ENCODE measurements at regions not wholly inside any gene's neighbourhood (a gene's known extent, or its start where the extent isn't known, plus 50 kb on each side); places are given as distances from the start of the nearest gene placed in this dataset.
"Not testable (repeated sequence)": the region's sequence is repeated elsewhere in the genome, so short reads cannot be mapped to it uniquely, and the experiment has no call there.

GRCh38 chr5:51625224-51625968, 242.1 kb downstream of the ISL1 start:
- ChIA-PET POLR2A (no interaction called here), CTCF (no interaction called here)
- TF ChIP-seq, protein P1, sequence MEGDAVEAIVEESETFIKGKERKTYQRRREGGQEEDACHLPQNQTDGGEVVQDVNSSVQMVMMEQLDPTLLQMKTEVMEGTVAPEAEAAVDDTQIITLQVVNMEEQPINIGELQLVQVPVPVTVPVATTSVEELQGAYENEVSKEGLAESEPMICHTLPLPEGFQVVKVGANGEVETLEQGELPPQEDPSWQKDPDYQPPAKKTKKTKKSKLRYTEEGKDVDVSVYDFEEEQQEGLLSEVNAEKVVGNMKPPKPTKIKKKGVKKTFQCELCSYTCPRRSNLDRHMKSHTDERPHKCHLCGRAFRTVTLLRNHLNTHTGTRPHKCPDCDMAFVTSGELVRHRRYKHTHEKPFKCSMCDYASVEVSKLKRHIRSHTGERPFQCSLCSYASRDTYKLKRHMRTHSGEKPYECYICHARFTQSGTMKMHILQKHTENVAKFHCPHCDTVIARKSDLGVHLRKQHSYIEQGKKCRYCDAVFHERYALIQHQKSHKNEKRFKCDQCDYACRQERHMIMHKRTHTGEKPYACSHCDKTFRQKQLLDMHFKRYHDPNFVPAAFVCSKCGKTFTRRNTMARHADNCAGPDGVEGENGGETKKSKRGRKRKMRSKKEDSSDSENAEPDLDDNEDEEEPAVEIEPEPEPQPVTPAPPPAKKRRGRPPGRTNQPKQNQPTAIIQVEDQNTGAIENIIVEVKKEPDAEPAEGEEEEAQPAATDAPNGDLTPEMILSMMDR (IDR thresholded peaks at IDR 0.05; ENCODE audit: insufficient read depth, low read length, missing control alignments), result no peak
- no peak overlapping the region for H3K4me3 ChIP-seq (ENCODE audit: low read depth, low read length)
- DNase-seq (ENCODE audit: low read depth, low spot score), result no peak

GRCh38 chr5:51632027-51632426, 248.8 kb downstream of the ISL1 start:
- H3K4me3 ChIP-seq (ENCODE audit: low read depth, low read length), result no peak overlapping the region
- CTCF ChIA-PET, result no interaction called here
- TF ChIP-seq, protein P1 (IDR thresholded peaks at IDR 0.05; ENCODE audit: insufficient read depth, low read length, missing control alignments), result no peak
- POLR2A ChIA-PET, result no interaction called here
- DNase-seq (ENCODE audit: low read depth, low spot score), result no peak

- ChIA-PET CTCF (no interaction called here), POLR2A (no interaction called here)
- TF ChIP-seq, protein P1 (IDR thresholded peaks at IDR 0.05; ENCODE audit: insufficient read depth, low read length, missing control alignments), result no peak
- H3K4me3 ChIP-seq (ENCODE audit: low read depth, low read length), result no peak overlapping the region
- DNase-seq (ENCODE audit: low read depth, low spot score), result no peak
These were observed 249.5 kb downstream of the ISL1 start for GRCh38 chr5:51632793-51633192.

DNA sequence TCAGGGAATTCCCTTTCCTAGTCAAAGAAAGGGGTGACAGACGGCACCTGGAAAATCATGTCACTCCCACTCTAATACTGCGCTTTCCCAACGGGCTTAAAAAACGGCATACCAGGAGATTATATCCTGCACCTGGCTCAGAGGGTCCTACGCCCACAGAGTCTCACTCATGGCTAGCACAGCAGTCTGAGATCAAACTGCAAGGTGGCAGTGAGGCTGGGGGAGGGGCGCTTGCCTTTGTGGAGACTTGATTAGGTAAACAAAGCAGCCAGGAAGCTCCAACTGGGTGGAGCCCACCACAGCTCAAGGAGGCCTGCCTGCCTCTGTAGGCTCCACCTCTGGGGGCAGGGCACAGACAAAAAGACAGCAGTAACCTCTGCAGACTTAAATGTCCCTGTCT, 253.7 kb downstream of the ISL1 start:
- POLR2A ChIA-PET; H3K4me3 ChIP-seq (ENCODE audit: low read depth, low read length); CTCF ChIA-PET; DNase-seq (ENCODE audit: low read depth, low spot score): not testable (repeated sequence)

GRCh38 chr5:51644976-51645375, 261.7 kb downstream of the ISL1 start:
- H3K4me3 ChIP-seq (ENCODE audit: low read depth, low read length), result no peak overlapping the region
- TF ChIP-seq, protein P1 (IDR thresholded peaks at IDR 0.05; ENCODE audit: insufficient read depth, low read length, missing control alignments), result no peak
- POLR2A ChIA-PET, result no interaction called here
- CTCF ChIA-PET, result no interaction called here
- DNase-seq (ENCODE audit: low read depth, low spot score), result no peak

- TF ChIP-seq, protein P1 (IDR thresholded peaks at IDR 0.05; ENCODE audit: insufficient read depth, low read length, missing control alignments), result no peak
- no peak for DNase-seq (ENCODE audit: low read depth, low spot score)
- H3K4me3 ChIP-seq (ENCODE audit: low read depth, low read length), result no peak overlapping the region
- POLR2A ChIA-PET, result no interaction called here
- CTCF ChIA-PET, result interaction anchor here (1.1 kb wide), 1 partner anchor 18 kb away, joined by 3 read pairs; no protein-coding TSS in a partner anchor
These were observed 263.2 kb downstream of the ISL1 start for GRCh38 chr5:51646482-51646881.

- no peak overlapping the region for H3K4me3 ChIP-seq (ENCODE audit: low read depth, low read length)
- TF ChIP-seq, protein P1 (IDR thresholded peaks at IDR 0.05; ENCODE audit: insufficient read depth, low read length, missing control alignments), result no peak
- no peak for DNase-seq (ENCODE audit: low read depth, low spot score)
- ChIA-PET POLR2A (no interaction called here), CTCF (no interaction called here)
These were observed 267.6 kb downstream of the ISL1 start for GRCh38 chr5:51650824-51651223.
